Astrocyte of the cerebellum (primary cell): ENCODE measurements at regions not wholly inside any gene's neighbourhood (a gene's known extent, or its start where the extent isn't known, plus 50 kb on each side); places are given as distances from the start of the nearest gene placed in this dataset.

Experiments
- DNase-seq: peaks from one replicate; pipeline ENCODE4 v3.0.0-alpha.2; 2011; ENCODE audit warnings: low read depth
- H3K4me3 ChIP-seq: 2 replicates; pipeline ENCODE4 v1.5.1; 2011; ENCODE audit warnings: mild to moderate bottlenecking, low read depth, low read length, moderate library complexity
- CTCF ChIP-seq: IDR thresholded peaks from 2 replicates; pipeline ENCODE4 v1.5.1; 2012; ENCODE audit warnings: low read length, low read depth, moderate library complexity, mild to moderate bottlenecking; ENCODE audit errors: missing control alignments
- in situ Hi-C: cut with HindIII; loops from 2 replicates; pipeline ENCODE4 v1.10.0; 2017; ENCODE audit warnings: low sequenced_read_pairs

- in situ Hi-C loops, result loop anchor here (25.0 kb wide), 1 partner anchor 161 kb away; no protein-coding TSS in a partner anchor
Observed at GRCh38 chr3:6523043-6523442, 337.9 kb upstream of the GRM7 start.

GRCh38 chr3:6524479-6524878 is 336.4 kb upstream of the GRM7 start:
- no peak for DNase-seq
- TF ChIP-seq CTCF, result no peak
- no peak overlapping the region for H3K4me3 ChIP-seq
- in situ Hi-C loops, result loop anchor here (25.0 kb wide), 1 partner anchor 162 kb away; no protein-coding TSS in a partner anchor

More at GRCh38 chr3:6523043-6523442, 337.9 kb upstream of the GRM7 start:
- no peak for TF ChIP-seq CTCF
- no peak for DNase-seq
- H3K4me3 ChIP-seq, result no peak overlapping the region

- no peak overlapping the region for H3K4me3 ChIP-seq
- TF ChIP-seq CTCF, result no peak
- in situ Hi-C loops, result no loop called here
- no peak for DNase-seq
Observed at GRCh38 chr3:6526321-6526720, 334.6 kb upstream of the GRM7 start.

- no peak for TF ChIP-seq CTCF
- H3K4me3 ChIP-seq, result no peak overlapping the region
- in situ Hi-C loops, result no loop called here
- no peak for DNase-seq
Observed at GRCh38 chr3:6526861-6527260, 334.1 kb upstream of the GRM7 start.

GRCh38 chr3:6528951-6529350 is 332.0 kb upstream of the GRM7 start:
- H3K4me3 ChIP-seq, result no peak overlapping the region
- in situ Hi-C loops, result no loop called here
- no peak for TF ChIP-seq CTCF
- DNase-seq, result no peak

GRCh38 chr3:6531153-6531552 is 329.8 kb upstream of the GRM7 start:
- H3K4me3 ChIP-seq, result no peak overlapping the region
- DNase-seq, result no peak
- no peak for TF ChIP-seq CTCF
- in situ Hi-C loops, result no loop called here

- no peak for DNase-seq
- in situ Hi-C loops, result no loop called here
- no peak for TF ChIP-seq CTCF
- no peak overlapping the region for H3K4me3 ChIP-seq
Observed at GRCh38 chr3:6532101-6532500, 328.8 kb upstream of the GRM7 start.
